ENCODE measurements at regions not wholly inside any gene's neighbourhood (a gene's known extent, or its start where the extent isn't known, plus 50 kb on each side); places are given as distances from the start of the nearest gene placed in this dataset.

DNA sequence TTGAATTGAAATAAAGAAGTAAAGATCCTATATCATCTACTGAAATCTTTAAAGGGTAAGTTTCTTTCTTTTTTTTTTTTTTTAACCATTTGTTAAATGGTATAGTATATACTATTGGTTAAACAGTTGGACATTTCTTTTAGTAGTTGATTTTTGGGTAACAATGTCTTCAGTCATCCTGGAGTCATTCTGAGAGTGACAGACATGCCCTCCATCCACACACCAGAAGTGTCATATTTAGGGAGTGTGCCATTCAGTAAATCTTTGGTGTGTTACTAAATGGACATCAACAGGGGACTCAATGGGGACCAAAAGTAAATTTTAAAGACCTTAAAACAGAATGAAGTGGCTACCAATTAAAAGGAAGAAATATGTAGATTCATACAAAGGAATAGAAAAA is 50.8 kb upstream of the SLC39A10 start:
- Histone ChIP-seq H3K27ac (ENCODE audit: low read depth, low read length, poor library complexity, severe bottlenecking) (no peak overlapping the region), H3K9me3 (ENCODE audit: low read depth, low read length, poor library complexity, severe bottlenecking) (no peaks in the 10 kb centered on the region), H3K4me3 (ENCODE audit: low read depth, low read length, poor library complexity, severe bottlenecking) (no peak overlapping the region), H3K27me3 (replicated peaks; ENCODE audit: insufficient read depth, low read depth, low read length, poor library complexity) (no peaks in the 10 kb centered on the region), H3K36me3 (ENCODE audit: insufficient read depth, low read length, poor library complexity, severe bottlenecking) (no peaks in the 10 kb centered on the region), H3K4me1 (ENCODE audit: insufficient read depth, low read length, poor library complexity, severe bottlenecking) (no peaks in the 10 kb centered on the region)
- ChIA-PET CTCF (no interaction called here), POLR2A (ENCODE audit: low non-redundant PET) (no interaction called here)
- DNase-seq (ENCODE audit: low spot score): no peak
- no TSS peak for BruUV-seq (replicated peaks)
- intact Hi-C loops (cut with micrococcal nuclease; ENCODE audit: unreplicated experiment): no loop called here
- no peak for TF ChIP-seq CTCF (conservative IDR thresholded peaks at IDR 0.05; ENCODE audit: low read depth, low read length)
- no peak for TF ChIP-seq EZH2 (IDR thresholded peaks at IDR 0.05; ENCODE audit: borderline replicate concordance, low read depth, low read length, poor library complexity, severe bottlenecking)

- Histone ChIP-seq H3K4me3 (ENCODE audit: low read depth, low read length, poor library complexity, severe bottlenecking) (no peak overlapping the region), H3K27me3 (replicated peaks; ENCODE audit: insufficient read depth, low read depth, low read length, poor library complexity) (no peaks in the 10 kb centered on the region), H3K27ac (ENCODE audit: low read depth, low read length, poor library complexity, severe bottlenecking) (no peak overlapping the region), H3K36me3 (ENCODE audit: insufficient read depth, low read length, poor library complexity, severe bottlenecking) (no peaks in the 10 kb centered on the region), H3K4me1 (ENCODE audit: insufficient read depth, low read length, poor library complexity, severe bottlenecking) (no peaks in the 10 kb centered on the region), H3K9me3 (ENCODE audit: low read depth, low read length, poor library complexity, severe bottlenecking) (no peaks in the 10 kb centered on the region)
- DNase-seq (ENCODE audit: low spot score): no peak
- no TSS peak for BruUV-seq (replicated peaks)
- POLR2A ChIA-PET (ENCODE audit: low non-redundant PET): no interaction called here
- intact Hi-C loops (cut with micrococcal nuclease; ENCODE audit: unreplicated experiment): no loop called here
- TF ChIP-seq EZH2 (IDR thresholded peaks at IDR 0.05; ENCODE audit: borderline replicate concordance, low read depth, low read length, poor library complexity, severe bottlenecking) (no peak), CTCF (conservative IDR thresholded peaks at IDR 0.05; ENCODE audit: low read depth, low read length) (no peak)
- CTCF ChIA-PET: no interaction called here
Measured at GRCh38 chr2:195604706-195605105, 52.3 kb upstream of the SLC39A10 start.

- intact Hi-C loops (cut with micrococcal nuclease; ENCODE audit: unreplicated experiment): no loop called here
- TF ChIP-seq CTCF (conservative IDR thresholded peaks at IDR 0.05; ENCODE audit: low read depth, low read length) (no peak), EZH2 (IDR thresholded peaks at IDR 0.05; ENCODE audit: borderline replicate concordance, low read depth, low read length, poor library complexity, severe bottlenecking) (no peak)
- Histone ChIP-seq H3K4me1 (ENCODE audit: insufficient read depth, low read length, poor library complexity, severe bottlenecking) (no peaks in the 10 kb centered on the region), H3K36me3 (ENCODE audit: insufficient read depth, low read length, poor library complexity, severe bottlenecking) (no peaks in the 10 kb centered on the region), H3K27me3 (replicated peaks; ENCODE audit: insufficient read depth, low read depth, low read length, poor library complexity) (no peaks in the 10 kb centered on the region), H3K9me3 (ENCODE audit: low read depth, low read length, poor library complexity, severe bottlenecking) (no peaks in the 10 kb centered on the region), H3K27ac (ENCODE audit: low read depth, low read length, poor library complexity, severe bottlenecking) (no peak overlapping the region), H3K4me3 (ENCODE audit: low read depth, low read length, poor library complexity, severe bottlenecking) (no peak overlapping the region)
- DNase-seq (ENCODE audit: low spot score): no peak
- ChIA-PET POLR2A (ENCODE audit: low non-redundant PET) (no interaction called here), CTCF (no interaction called here)
- BruUV-seq (replicated peaks): no TSS peak
Measured at GRCh38 chr2:195603998-195604397, 53.0 kb upstream of the SLC39A10 start.
